ENCODE measurements at regions not wholly inside any gene's neighbourhood (a gene's known extent, or its start where the extent isn't known, plus 50 kb on each side); places are given as distances from the start of the nearest gene placed in this dataset.
"Not testable (repeated sequence)": the region's sequence is repeated elsewhere in the genome, so short reads cannot be mapped to it uniquely, and the experiment has no call there.

DNA sequence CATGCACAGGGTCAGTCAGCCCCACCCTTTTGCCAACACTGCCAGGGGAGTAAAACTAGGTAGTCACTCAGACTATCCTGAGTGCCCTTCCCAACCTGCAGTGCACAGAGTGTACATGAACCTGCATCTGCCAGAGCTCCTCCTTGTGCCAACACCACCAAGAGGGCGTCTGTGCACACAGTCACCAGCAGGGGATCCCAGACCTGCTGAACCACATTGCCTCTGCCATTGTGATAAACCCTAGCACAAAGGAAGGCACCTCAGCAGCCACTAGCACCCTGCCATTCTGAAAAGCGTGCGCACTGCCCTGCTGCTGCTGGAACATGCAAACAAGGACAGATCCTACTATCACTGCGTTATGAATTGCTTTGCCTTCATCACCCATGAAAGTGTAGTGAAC is 247.8 kb upstream of the POU3F4 start:
- H3K27ac ChIP-seq (ENCODE audit: low read depth, low read length): no peak overlapping the region
- H3K36me3 ChIP-seq (ENCODE audit: control insufficient read depth in 1 of 2, insufficient read depth in 2 of 2, low read length in 2 of 2): no peaks in the 10 kb centered on the region
- no peak overlapping the region for H2AFZ ChIP-seq (ENCODE audit: low read depth, low read length, poor library complexity, severe bottlenecking)
- ATAC-seq (no peak), DNase-seq (ENCODE audit: low read depth, low spot score) (no peak)
- H3K4me2 ChIP-seq (ENCODE audit: low read length): no peak overlapping the region
- H3K4me1 ChIP-seq (ENCODE audit: control insufficient read depth in 1 of 2, insufficient read depth in 2 of 2, low read length in 2 of 2): no peaks in the 10 kb centered on the region
- no peak for TF ChIP-seq ZNF274 (IDR thresholded peaks at IDR 0.05; ENCODE audit: low read depth, low read length)
- TF ChIP-seq, protein P1, sequence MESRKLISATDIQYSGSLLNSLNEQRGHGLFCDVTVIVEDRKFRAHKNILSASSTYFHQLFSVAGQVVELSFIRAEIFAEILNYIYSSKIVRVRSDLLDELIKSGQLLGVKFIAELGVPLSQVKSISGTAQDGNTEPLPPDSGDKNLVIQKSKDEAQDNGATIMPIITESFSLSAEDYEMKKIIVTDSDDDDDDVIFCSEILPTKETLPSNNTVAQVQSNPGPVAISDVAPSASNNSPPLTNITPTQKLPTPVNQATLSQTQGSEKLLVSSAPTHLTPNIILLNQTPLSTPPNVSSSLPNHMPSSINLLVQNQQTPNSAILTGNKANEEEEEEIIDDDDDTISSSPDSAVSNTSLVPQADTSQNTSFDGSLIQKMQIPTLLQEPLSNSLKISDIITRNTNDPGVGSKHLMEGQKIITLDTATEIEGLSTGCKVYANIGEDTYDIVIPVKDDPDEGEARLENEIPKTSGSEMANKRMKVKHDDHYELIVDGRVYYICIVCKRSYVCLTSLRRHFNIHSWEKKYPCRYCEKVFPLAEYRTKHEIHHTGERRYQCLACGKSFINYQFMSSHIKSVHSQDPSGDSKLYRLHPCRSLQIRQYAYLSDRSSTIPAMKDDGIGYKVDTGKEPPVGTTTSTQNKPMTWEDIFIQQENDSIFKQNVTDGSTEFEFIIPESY (IDR thresholded peaks at IDR 0.05; ENCODE audit: extremely low read depth, insufficient replicate concordance, low read length): no peak
- no peak for TF ChIP-seq POLR2A (IDR thresholded peaks at IDR 0.05; ENCODE audit: borderline replicate concordance, extremely low read depth, insufficient read depth, insufficient read length)
- TF ChIP-seq, protein P2, sequence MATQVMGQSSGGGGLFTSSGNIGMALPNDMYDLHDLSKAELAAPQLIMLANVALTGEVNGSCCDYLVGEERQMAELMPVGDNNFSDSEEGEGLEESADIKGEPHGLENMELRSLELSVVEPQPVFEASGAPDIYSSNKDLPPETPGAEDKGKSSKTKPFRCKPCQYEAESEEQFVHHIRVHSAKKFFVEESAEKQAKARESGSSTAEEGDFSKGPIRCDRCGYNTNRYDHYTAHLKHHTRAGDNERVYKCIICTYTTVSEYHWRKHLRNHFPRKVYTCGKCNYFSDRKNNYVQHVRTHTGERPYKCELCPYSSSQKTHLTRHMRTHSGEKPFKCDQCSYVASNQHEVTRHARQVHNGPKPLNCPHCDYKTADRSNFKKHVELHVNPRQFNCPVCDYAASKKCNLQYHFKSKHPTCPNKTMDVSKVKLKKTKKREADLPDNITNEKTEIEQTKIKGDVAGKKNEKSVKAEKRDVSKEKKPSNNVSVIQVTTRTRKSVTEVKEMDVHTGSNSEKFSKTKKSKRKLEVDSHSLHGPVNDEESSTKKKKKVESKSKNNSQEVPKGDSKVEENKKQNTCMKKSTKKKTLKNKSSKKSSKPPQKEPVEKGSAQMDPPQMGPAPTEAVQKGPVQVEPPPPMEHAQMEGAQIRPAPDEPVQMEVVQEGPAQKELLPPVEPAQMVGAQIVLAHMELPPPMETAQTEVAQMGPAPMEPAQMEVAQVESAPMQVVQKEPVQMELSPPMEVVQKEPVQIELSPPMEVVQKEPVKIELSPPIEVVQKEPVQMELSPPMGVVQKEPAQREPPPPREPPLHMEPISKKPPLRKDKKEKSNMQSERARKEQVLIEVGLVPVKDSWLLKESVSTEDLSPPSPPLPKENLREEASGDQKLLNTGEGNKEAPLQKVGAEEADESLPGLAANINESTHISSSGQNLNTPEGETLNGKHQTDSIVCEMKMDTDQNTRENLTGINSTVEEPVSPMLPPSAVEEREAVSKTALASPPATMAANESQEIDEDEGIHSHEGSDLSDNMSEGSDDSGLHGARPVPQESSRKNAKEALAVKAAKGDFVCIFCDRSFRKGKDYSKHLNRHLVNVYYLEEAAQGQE (IDR thresholded peaks at IDR 0.05; ENCODE audit: low read depth): no peak
- no peak for TF ChIP-seq ZFX (IDR thresholded peaks at IDR 0.05)
- TF ChIP-seq RAD21 (IDR thresholded peaks at IDR 0.05; ENCODE audit: low read depth): no peak
- TF ChIP-seq, protein P3, sequence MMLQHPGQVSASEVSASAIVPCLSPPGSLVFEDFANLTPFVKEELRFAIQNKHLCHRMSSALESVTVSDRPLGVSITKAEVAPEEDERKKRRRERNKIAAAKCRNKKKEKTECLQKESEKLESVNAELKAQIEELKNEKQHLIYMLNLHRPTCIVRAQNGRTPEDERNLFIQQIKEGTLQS (IDR thresholded peaks at IDR 0.05): no peak
- no peak overlapping the region for H3K9ac ChIP-seq (ENCODE audit: low read length)
- H3K4me3 ChIP-seq (replicated peaks in 1 of 2; ENCODE audit: low read depth in 1 of 2, low read length in 2 of 2): no peak overlapping the region
- intact Hi-C loops (cut with micrococcal nuclease): no loop called here
- H3K9me3 ChIP-seq (ENCODE audit: control insufficient read depth in 1 of 2, insufficient read depth in 1 of 2, low read depth in 1 of 2, low read length in 2 of 2): no peaks in the 10 kb centered on the region; a peak in 1 of 4 replicates
- ChIA-PET POLR2A (no interaction called here), CTCF (no interaction called here), RAD21 (ENCODE audit: low non-redundant PET in 1 of 2, low total read pairs in 2 of 2, uncharacterized antibody in 2 of 2, unreplicated experiment in 2 of 2) (no interaction called here)
- H3K79me2 ChIP-seq (ENCODE audit: insufficient read depth, low read length): no peaks in the 10 kb centered on the region
- no TSS peak for BruUV-seq (replicated peaks)
- no peaks in the 10 kb centered on the region for H3K27me3 ChIP-seq (ENCODE audit: insufficient read depth, low read length)
- H4K20me1 ChIP-seq (ENCODE audit: insufficient read depth): no peaks in the 10 kb centered on the region
- no peaks in the 10 kb centered on the region for H3K9me2 ChIP-seq (ENCODE audit: insufficient read depth)

DNA sequence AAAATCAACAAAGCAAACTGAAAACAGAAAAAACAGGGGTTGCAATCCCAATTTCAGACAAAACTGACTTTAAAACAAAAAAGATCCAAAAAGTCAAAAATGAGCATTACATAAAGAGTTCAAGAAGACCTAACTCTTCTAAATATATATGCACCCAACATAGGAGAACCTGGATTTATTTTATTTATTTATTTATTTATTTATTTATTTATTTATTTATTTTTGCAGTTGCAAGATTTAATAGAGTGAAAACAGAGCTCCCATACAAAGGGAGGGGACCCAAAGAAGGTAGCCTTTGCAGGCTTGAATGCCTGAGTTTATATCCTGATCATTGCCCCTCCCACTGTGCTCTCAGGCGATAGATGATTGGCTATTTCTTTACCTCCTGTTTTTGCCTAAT is 245.9 kb upstream of the POU3F4 start:
- H3K9me2 ChIP-seq (ENCODE audit: insufficient read depth); DNase-seq (ENCODE audit: low read depth, low spot score); H3K9me3 ChIP-seq (ENCODE audit: control insufficient read depth in 1 of 2, insufficient read depth in 1 of 2, low read depth in 1 of 2, low read length in 2 of 2); H2AFZ ChIP-seq (ENCODE audit: low read depth, low read length, poor library complexity, severe bottlenecking); intact Hi-C loops (cut with micrococcal nuclease); RAD21 ChIA-PET (ENCODE audit: low non-redundant PET in 1 of 2, low total read pairs in 2 of 2, uncharacterized antibody in 2 of 2, unreplicated experiment in 2 of 2); H3K36me3 ChIP-seq (ENCODE audit: control insufficient read depth in 1 of 2, insufficient read depth in 2 of 2, low read length in 2 of 2); CTCF ChIA-PET; H3K27ac ChIP-seq (ENCODE audit: low read depth, low read length); H3K9ac ChIP-seq (ENCODE audit: low read length); BruUV-seq (replicated peaks); H3K4me1 ChIP-seq (ENCODE audit: control insufficient read depth in 1 of 2, insufficient read depth in 2 of 2, low read length in 2 of 2); H3K79me2 ChIP-seq (ENCODE audit: insufficient read depth, low read length); H3K4me2 ChIP-seq (ENCODE audit: low read length); H3K27me3 ChIP-seq (ENCODE audit: insufficient read depth, low read length); ATAC-seq; H4K20me1 ChIP-seq (ENCODE audit: insufficient read depth); POLR2A ChIA-PET; H3K4me3 ChIP-seq (replicated peaks in 1 of 2; ENCODE audit: low read depth in 1 of 2, low read length in 2 of 2): not testable (repeated sequence)
